Astrocyte (in vitro differentiated cells and primary cell): ENCODE measurements at regions not wholly inside any gene's neighbourhood (a gene's known extent, or its start where the extent isn't known, plus 50 kb on each side); places are given as distances from the start of the nearest gene placed in this dataset.

ENCODE experiments used
- DNase-seq: peaks from one replicate; pipeline ENCODE4 v3.0.0-alpha.2; 2010; ENCODE audit warnings: low read depth
- FAIRE-seq: peaks from 2 replicates; lab custom pipeline; 2011; peaks lifted over from hg19 to GRCh38; lab: Jason Lieb, UNC
- H2AFZ ChIP-seq: 2 replicates; pipeline ENCODE4 v1.6.0; 2012; ENCODE audit warnings: low read depth, low read length, inconsistent platforms
- H3K27ac ChIP-seq: 2 replicates; pipeline ENCODE4 v1.5.1; 2011; ENCODE audit warnings: low read depth, low read length, inconsistent platforms
- H3K27me3 ChIP-seq: 2 replicates; pipeline ENCODE4 v1.6.0; 2011; ENCODE audit warnings: low read length, inconsistent platforms; ENCODE audit not compliant: insufficient read depth
- H3K36me3 ChIP-seq: 2 replicates; pipeline ENCODE4 v1.5.1; 2011; ENCODE audit warnings: low read length, inconsistent platforms; ENCODE audit not compliant: insufficient read depth
- H3K4me1 ChIP-seq: 2 replicates; pipeline ENCODE4 v1.5.1; 2011; ENCODE audit warnings: low read length, inconsistent platforms; ENCODE audit not compliant: insufficient read depth
- H3K4me2 ChIP-seq: 2 replicates; pipeline ENCODE4 v1.6.0; 2012; ENCODE audit warnings: low read length, inconsistent platforms
- H3K4me3 ChIP-seq: 2 replicates; pipeline ENCODE4 v1.5.1; 2011; ENCODE audit warnings: low read depth, mild to moderate bottlenecking, low read length, inconsistent platforms; ENCODE audit not compliant: insufficient read depth
- H3K79me2 ChIP-seq: 2 replicates; pipeline ENCODE4 v1.6.0; 2012; ENCODE audit warnings: mild to moderate bottlenecking, low read length, inconsistent platforms; ENCODE audit not compliant: insufficient read depth
- H3K9ac ChIP-seq: 2 replicates; pipeline ENCODE4 v1.6.0; 2012; ENCODE audit warnings: mild to moderate bottlenecking, low read length, inconsistent platforms
- H3K9me3 ChIP-seq: 2 replicates; pipeline ENCODE4 v1.5.1; 2012; ENCODE audit warnings: low read depth, mild to moderate bottlenecking, low read length, inconsistent platforms; ENCODE audit not compliant: insufficient read depth
- H4K20me1 ChIP-seq: 2 replicates; pipeline ENCODE4 v1.6.0; 2012; ENCODE audit warnings: low read length, inconsistent platforms; ENCODE audit not compliant: insufficient read depth
- H3K27ac Mint-ChIP-seq: one replicate; pipeline ENCODE4 v1.8.0; 2021; ENCODE audit warnings: mild to moderate bottlenecking, mixed read lengths; ENCODE audit not compliant: unreplicated experiment
- H3K27me3 Mint-ChIP-seq: one replicate; pipeline ENCODE4 v1.8.0; 2021; ENCODE audit warnings: low read depth, mixed read lengths; ENCODE audit not compliant: unreplicated experiment
- H3K36me3 Mint-ChIP-seq: one replicate; pipeline ENCODE4 v1.8.0; 2021; ENCODE audit warnings: low read depth, mixed read lengths; ENCODE audit not compliant: unreplicated experiment
- H3K4me1 Mint-ChIP-seq: one replicate; pipeline ENCODE4 v1.8.0; 2021; ENCODE audit warnings: low read depth, mixed read lengths; ENCODE audit not compliant: unreplicated experiment
- H3K4me3 Mint-ChIP-seq: one replicate; pipeline ENCODE4 v1.8.0; 2021; ENCODE audit warnings: mild to moderate bottlenecking, moderate library complexity, mixed read lengths; ENCODE audit not compliant: unreplicated experiment
- H3K9me3 Mint-ChIP-seq: one replicate; pipeline ENCODE4 v1.8.0; 2021; ENCODE audit warnings: mild to moderate bottlenecking, mixed read lengths; ENCODE audit not compliant: unreplicated experiment
- CTCF ChIP-seq: IDR thresholded peaks from 2 replicates; pipeline ENCODE4 v1.5.1; 2011; ENCODE audit warnings: low read depth, mild to moderate bottlenecking, inconsistent platforms, low read length, moderate library complexity; ENCODE audit not compliant: insufficient read depth
- EZH2 ChIP-seq: IDR thresholded peaks from 2 replicates; pipeline ENCODE4 v1.6.1; 2012; ENCODE audit warnings: mild to moderate bottlenecking, low read length, inconsistent platforms; ENCODE audit not compliant: insufficient read depth

GRCh38 chr4:111883557-111883999 is 261.7 kb upstream of the FAM241A start:
- Mint-ChIP-seq H3K4me1 (no peaks in the 10 kb centered on the region), H3K9me3 (no peaks in the 10 kb centered on the region), H3K4me3 (no peak overlapping the region), H3K27me3 (no peaks in the 10 kb centered on the region), H3K27ac (no peak overlapping the region), H3K36me3 (no peaks in the 10 kb centered on the region)
- Histone ChIP-seq H3K4me3 (no peak overlapping the region), H3K4me1 (no peaks in the 10 kb centered on the region), H3K79me2 (no peaks in the 10 kb centered on the region), H3K9ac (no peak overlapping the region), H3K27me3 (no peaks in the 10 kb centered on the region), H3K9me3 (no peaks in the 10 kb centered on the region), H3K27ac (no peak overlapping the region), H2AFZ (no peak overlapping the region), H3K4me2 (no peak overlapping the region), H4K20me1 (no peaks in the 10 kb centered on the region), H3K36me3 (no peaks in the 10 kb centered on the region)
- DNase-seq: no peak
- no peak for FAIRE-seq
- TF ChIP-seq CTCF: no peak
- TF ChIP-seq EZH2: no peak

GRCh38 chr4:111890412-111890811 is 254.8 kb upstream of the FAM241A start:
- H4K20me1 ChIP-seq: no peaks in the 10 kb centered on the region
- no peak overlapping the region for H3K4me2 ChIP-seq
- TF ChIP-seq CTCF: no peak
- TF ChIP-seq EZH2: no peak
- H3K36me3 Mint-ChIP-seq: no peaks in the 10 kb centered on the region
- no peak overlapping the region for H3K4me3 Mint-ChIP-seq
- H3K27me3 ChIP-seq: no peaks in the 10 kb centered on the region
- H3K4me1 ChIP-seq: no peaks in the 10 kb centered on the region
- peaks cover 5% of the 10 kb centered on the region for H3K9me3 Mint-ChIP-seq
- no peak overlapping the region for H3K27ac ChIP-seq
- no peaks in the 10 kb centered on the region for H3K9me3 ChIP-seq
- no peaks in the 10 kb centered on the region for H3K27me3 Mint-ChIP-seq
- no peaks in the 10 kb centered on the region for H3K36me3 ChIP-seq
- H3K27ac Mint-ChIP-seq: no peak overlapping the region
- H2AFZ ChIP-seq: no peak overlapping the region
- FAIRE-seq (no peak), DNase-seq (no peak)
- H3K9ac ChIP-seq: no peak overlapping the region
- no peak overlapping the region for H3K4me3 ChIP-seq
- H3K4me1 Mint-ChIP-seq: no peaks in the 10 kb centered on the region
- H3K79me2 ChIP-seq: no peaks in the 10 kb centered on the region

GRCh38 chr4:111905511-111905910 is 239.7 kb upstream of the FAM241A start:
- no peak overlapping the region for H3K4me3 ChIP-seq
- no peaks in the 10 kb centered on the region for H3K9me3 ChIP-seq
- no peak overlapping the region for H3K27ac ChIP-seq
- Mint-ChIP-seq H3K4me1 (no peaks in the 10 kb centered on the region), H3K27ac (no peak overlapping the region), H3K36me3 (no peaks in the 10 kb centered on the region), H3K27me3 (no peaks in the 10 kb centered on the region), H3K9me3 (no peaks in the 10 kb centered on the region), H3K4me3 (no peak overlapping the region)
- H3K36me3 ChIP-seq: no peaks in the 10 kb centered on the region
- H3K9ac ChIP-seq: no peak overlapping the region
- TF ChIP-seq CTCF: no peak
- no peak for TF ChIP-seq EZH2
- H3K27me3 ChIP-seq: no peaks in the 10 kb centered on the region
- DNase-seq (no peak), FAIRE-seq (no peak)
- H4K20me1 ChIP-seq: no peaks in the 10 kb centered on the region
- H3K4me1 ChIP-seq: no peaks in the 10 kb centered on the region
- no peaks in the 10 kb centered on the region for H3K79me2 ChIP-seq
- no peak overlapping the region for H3K4me2 ChIP-seq
- no peak overlapping the region for H2AFZ ChIP-seq
